KMS-11 (cell line): ENCODE measurements at regions not wholly inside any gene's neighbourhood (a gene's known extent, or its start where the extent isn't known, plus 50 kb on each side); places are given as distances from the start of the nearest gene placed in this dataset.

Experiments
- H2AFZ ChIP-seq: fragments of 200-600 bp; sonication (generic); 2 replicates; pipeline ENCODE4 v1.6.1; 2016; ENCODE audit warnings: antibody characterized with exemption, mixed run types, low read depth
- H3K27ac ChIP-seq: fragments of 200-600 bp; sonication (generic); 2 replicates; pipeline ENCODE4 v1.6.1; 2016; ENCODE audit warnings: mild to moderate bottlenecking, mixed run types
- H3K27me3 ChIP-seq: fragments of 200-600 bp; sonication (generic); 2 replicates; pipeline ENCODE4 v1.6.1; 2017; ENCODE audit warnings: mild to moderate bottlenecking, low read depth, mixed run types, moderate library complexity; ENCODE audit not compliant: insufficient read depth
- H3K36me3 ChIP-seq: fragments of 200-600 bp; sonication (generic); 2 replicates; pipeline ENCODE4 v1.6.1; 2017; ENCODE audit warnings: mild to moderate bottlenecking, mixed run types; ENCODE audit not compliant: insufficient read depth
- H3K4me1 ChIP-seq: fragments of 200-600 bp; sonication (generic); 2 replicates; pipeline ENCODE4 v1.6.1; 2016; ENCODE audit warnings: mild to moderate bottlenecking, low read depth, mixed run types; ENCODE audit not compliant: poor library complexity, severe bottlenecking
- H3K4me2 ChIP-seq: fragments of 200-600 bp; sonication (generic); 2 replicates; pipeline ENCODE4 v1.7.0; 2016; ENCODE audit warnings: mild to moderate bottlenecking, mixed run types
- H3K4me3 ChIP-seq: fragments of 200-600 bp; sonication (generic); IDR thresholded peaks from 2 replicates; pipeline ENCODE4 v1.6.1; 2017; ENCODE audit warnings: low read depth, low read length, mixed read lengths; ENCODE audit not compliant: insufficient read depth
- H3K79me2 ChIP-seq: fragments of 200-600 bp; sonication (generic); 2 replicates; pipeline ENCODE4 v1.6.1; 2016; ENCODE audit warnings: low read depth, mixed run types; ENCODE audit not compliant: insufficient read depth
- H3K9ac ChIP-seq: fragments of 200-600 bp; sonication (generic); 2 replicates; pipeline ENCODE4 v1.6.1; 2016; ENCODE audit warnings: mild to moderate bottlenecking, mixed run types
- H4K20me1 ChIP-seq: fragments of 200-600 bp; sonication (generic); 2 replicates; pipeline ENCODE4 v1.6.1; 2016; ENCODE audit warnings: mild to moderate bottlenecking, mixed run types; ENCODE audit not compliant: insufficient read depth
- TF ChIP-seq, protein P1 (sequence below): fragments of 200-600 bp; sonication (generic); conservative IDR thresholded peaks from 2 replicates; pipeline ENCODE4 v1.6.1; 2017; ENCODE audit warnings: low read depth, mild to moderate bottlenecking, antibody characterized with exemption, low read length, moderate library complexity, mixed read lengths

GRCh38 chr2:217461674-217462073 is 541.1 kb downstream of the TNS1 start:
- Histone ChIP-seq H3K4me1 (no peaks in the 10 kb centered on the region), H3K4me2 (no peak overlapping the region), H4K20me1 (no peaks in the 10 kb centered on the region), H3K9ac (no peak overlapping the region), H2AFZ (no peak overlapping the region), H3K36me3 (no peaks in the 10 kb centered on the region), H3K27ac (no peak overlapping the region), H3K4me3 (no peak overlapping the region), H3K27me3 (no peaks in the 10 kb centered on the region), H3K79me2 (no peaks in the 10 kb centered on the region)
- TF ChIP-seq, protein P1, sequence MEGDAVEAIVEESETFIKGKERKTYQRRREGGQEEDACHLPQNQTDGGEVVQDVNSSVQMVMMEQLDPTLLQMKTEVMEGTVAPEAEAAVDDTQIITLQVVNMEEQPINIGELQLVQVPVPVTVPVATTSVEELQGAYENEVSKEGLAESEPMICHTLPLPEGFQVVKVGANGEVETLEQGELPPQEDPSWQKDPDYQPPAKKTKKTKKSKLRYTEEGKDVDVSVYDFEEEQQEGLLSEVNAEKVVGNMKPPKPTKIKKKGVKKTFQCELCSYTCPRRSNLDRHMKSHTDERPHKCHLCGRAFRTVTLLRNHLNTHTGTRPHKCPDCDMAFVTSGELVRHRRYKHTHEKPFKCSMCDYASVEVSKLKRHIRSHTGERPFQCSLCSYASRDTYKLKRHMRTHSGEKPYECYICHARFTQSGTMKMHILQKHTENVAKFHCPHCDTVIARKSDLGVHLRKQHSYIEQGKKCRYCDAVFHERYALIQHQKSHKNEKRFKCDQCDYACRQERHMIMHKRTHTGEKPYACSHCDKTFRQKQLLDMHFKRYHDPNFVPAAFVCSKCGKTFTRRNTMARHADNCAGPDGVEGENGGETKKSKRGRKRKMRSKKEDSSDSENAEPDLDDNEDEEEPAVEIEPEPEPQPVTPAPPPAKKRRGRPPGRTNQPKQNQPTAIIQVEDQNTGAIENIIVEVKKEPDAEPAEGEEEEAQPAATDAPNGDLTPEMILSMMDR: no peak

- H3K27ac ChIP-seq: no peak overlapping the region
- TF ChIP-seq, protein P1: no peak
- no peaks in the 10 kb centered on the region for H3K36me3 ChIP-seq
- H3K4me1 ChIP-seq: no peaks in the 10 kb centered on the region
- H3K4me2 ChIP-seq: no peak overlapping the region
- no peak overlapping the region for H3K4me3 ChIP-seq
- no peak overlapping the region for H3K9ac ChIP-seq
- no peaks in the 10 kb centered on the region for H3K27me3 ChIP-seq
- no peak overlapping the region for H2AFZ ChIP-seq
- H4K20me1 ChIP-seq: no peaks in the 10 kb centered on the region
- no peaks in the 10 kb centered on the region for H3K79me2 ChIP-seq
Measured at GRCh38 chr2:217459680-217460405, 543.0 kb downstream of the TNS1 start.

DNA sequence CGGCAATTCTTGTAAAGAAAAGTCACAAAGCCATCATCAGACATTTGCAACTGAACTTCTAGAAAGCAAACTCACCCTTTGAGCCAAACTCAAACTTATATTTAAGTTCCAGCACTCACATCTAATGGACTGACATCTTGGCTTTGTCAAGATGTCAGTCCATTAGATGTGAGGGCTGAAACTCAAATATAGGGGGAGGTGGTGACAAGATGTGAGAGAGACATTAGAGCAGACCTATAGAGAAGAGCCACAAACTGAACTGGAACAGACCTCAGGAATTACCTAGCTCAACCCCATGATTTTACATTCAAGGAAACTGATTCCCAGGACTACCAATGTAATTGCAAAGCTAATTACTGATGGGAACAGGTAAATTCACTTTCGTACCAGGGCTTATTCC is 543.8 kb downstream of the TNS1 start:
- Histone ChIP-seq H2AFZ (no peak overlapping the region), H3K9ac (no peak overlapping the region), H4K20me1 (no peaks in the 10 kb centered on the region), H3K4me3 (no peak overlapping the region), H3K4me2 (no peak overlapping the region), H3K4me1 (no peaks in the 10 kb centered on the region), H3K27ac (no peak overlapping the region), H3K27me3 (no peaks in the 10 kb centered on the region), H3K36me3 (no peaks in the 10 kb centered on the region), H3K79me2 (no peaks in the 10 kb centered on the region)
- TF ChIP-seq, protein P1: no peak

GRCh38 chr2:217456016-217456415 is 546.8 kb downstream of the TNS1 start:
- no peak overlapping the region for H3K9ac ChIP-seq
- H3K79me2 ChIP-seq: no peaks in the 10 kb centered on the region
- H3K4me3 ChIP-seq: no peak overlapping the region
- no peaks in the 10 kb centered on the region for H3K4me1 ChIP-seq
- no peak overlapping the region for H2AFZ ChIP-seq
- no peak overlapping the region for H3K4me2 ChIP-seq
- TF ChIP-seq, protein P1: no peak
- H3K27me3 ChIP-seq: no peaks in the 10 kb centered on the region
- H3K36me3 ChIP-seq: no peaks in the 10 kb centered on the region
- H4K20me1 ChIP-seq: no peaks in the 10 kb centered on the region
- H3K27ac ChIP-seq: no peak overlapping the region
